HG03097 (cell line): ENCODE measurements at regions not wholly inside any gene's neighbourhood (a gene's known extent, or its start where the extent isn't known, plus 50 kb on each side); places are given as distances from the start of the nearest gene placed in this dataset.

Experiments
- ATAC-seq: cut with Tn5 transposase; IDR thresholded peaks from one replicate; pipeline ENCODE4 v1.9.1; 2021; ENCODE audit not compliant: unreplicated experiment, low FRiP score

GRCh38 chr20:24761220-24762065 is 187.6 kb upstream of the CST7 start:
- no peak for ATAC-seq

- ATAC-seq = no peak
Measured at GRCh38 chr20:24762371-24762770, 186.7 kb upstream of the CST7 start.

DNA sequence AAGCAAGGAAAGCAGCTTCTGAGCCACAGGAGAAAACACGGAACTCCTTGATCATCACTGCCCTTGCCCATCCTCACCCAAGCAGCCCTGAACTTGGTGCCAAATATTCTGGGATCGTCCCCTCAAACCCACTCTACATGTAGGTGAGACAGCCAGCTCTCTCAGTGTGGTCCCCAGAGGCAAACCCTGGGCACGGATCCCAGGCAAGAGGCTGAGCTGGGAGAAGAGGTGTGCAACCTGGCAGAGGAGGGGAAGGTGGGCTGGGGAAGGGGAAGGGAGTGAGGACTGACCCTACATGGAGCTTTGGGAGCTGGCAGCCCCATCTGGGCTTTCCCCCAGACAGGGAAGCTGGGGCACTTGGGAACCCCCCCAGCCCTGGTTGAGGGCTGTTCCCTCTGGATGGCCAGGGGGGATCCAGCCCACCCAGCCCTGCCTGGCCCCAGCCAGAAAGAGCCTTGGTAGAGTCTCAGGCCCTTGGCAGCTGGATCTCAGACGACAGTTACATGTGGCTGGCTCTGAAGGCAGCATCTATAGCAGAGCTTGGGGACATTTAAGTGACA is 186.2 kb upstream of the CST7 start:
- no peak for ATAC-seq

- ATAC-seq = no peak
Measured at GRCh38 chr20:24763386-24764026, 185.6 kb upstream of the CST7 start.

DNA sequence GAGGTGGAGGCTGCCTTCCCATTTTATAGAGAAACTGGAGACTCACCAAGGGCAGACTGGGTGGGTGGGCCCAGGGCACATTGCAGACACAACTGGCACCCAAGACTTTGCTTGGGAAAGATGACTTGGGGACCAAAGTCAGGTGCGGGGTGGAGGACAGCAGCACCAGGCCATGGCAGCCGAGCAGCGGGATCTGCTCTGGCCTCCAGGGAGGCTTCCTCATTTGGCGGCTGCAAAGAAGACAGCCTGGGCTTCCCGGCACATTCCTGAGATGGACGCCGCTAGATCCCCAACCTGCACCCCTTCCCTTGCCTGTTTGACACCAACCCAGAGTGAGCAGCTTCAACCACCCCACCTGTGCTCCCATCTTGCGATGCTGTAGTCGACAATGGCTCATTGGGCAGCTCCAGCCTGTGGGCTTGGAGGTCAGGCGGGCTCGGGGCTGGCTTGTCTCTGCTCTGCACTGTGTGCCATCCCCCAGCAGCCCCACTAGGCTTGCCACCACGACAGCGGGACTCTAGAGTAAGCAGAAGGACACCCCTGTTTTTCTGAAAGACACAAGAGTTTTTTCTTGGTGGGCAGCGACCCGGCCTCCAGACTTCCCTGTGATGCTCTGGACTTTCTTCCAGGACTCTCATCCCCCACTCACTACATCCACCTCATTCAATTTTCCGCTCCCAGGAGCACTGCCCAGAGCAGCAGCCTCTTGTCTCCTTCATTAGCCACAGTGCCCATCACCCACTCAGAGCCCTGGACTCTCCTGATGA is 184.9 kb upstream of the CST7 start:
- ATAC-seq = no peak

GRCh38 chr20:24764794-24765202 is 184.3 kb upstream of the CST7 start:
- ATAC-seq = no peak

DNA sequence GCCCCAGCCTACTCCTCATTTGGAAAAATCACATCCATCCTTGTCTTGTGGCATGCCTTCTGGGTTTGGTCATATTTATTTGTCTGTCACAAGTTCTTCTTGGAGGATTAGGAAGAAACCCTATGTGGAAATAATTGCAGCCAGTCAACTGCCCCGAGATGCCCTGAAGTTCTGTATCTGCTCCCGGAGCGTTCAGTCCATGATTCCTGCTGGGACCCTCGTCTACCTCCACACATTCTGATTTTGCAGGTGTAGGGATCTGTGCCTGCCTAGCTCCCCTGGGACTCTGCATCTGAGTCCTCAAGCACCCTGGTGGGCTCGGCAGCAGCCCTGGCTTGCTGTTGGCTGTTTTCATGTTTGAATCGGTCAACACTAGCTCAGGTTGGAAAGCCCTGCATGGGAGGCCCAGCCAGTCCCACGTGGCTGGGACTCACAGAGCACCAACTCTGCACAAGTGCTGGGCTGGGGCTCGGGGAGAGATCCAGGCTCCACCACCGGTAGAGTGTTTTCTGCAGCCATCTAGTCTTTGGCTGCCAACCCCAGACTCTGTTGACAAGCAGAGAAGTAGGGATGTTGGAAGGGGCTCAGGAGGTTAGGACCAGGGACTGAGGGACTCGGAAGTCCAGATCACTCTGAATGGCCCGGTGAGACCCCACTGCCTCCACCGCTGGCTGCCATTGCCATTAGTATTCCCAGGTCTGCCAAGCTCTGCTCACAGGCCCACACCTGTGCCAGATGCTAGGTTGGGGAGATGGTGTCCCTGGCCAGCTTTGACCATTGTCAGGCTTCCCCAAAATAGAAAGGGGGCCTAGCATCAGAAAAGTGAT is 183.5 kb upstream of the CST7 start:
- ATAC-seq = no peak

DNA sequence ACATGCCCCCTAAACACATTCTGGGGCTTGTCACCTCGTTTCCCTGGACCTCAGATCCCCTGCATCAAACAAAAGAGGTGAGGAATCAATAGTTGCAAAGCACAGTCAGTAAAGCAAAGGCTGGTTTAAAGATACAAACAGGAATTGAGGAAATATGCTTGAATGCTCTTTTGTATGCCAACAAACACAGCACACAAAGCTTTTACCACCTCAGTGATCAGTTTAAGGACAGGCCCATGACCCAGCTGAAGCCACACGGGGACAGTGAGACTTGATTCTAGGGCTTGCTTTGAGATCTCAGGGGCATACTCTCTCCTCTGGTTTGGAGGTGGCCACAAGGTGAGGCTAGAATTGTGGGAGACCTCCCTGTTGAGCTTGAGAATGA is 182.9 kb upstream of the CST7 start:
- no peak for ATAC-seq

GRCh38 chr20:24766826-24767622 is 182.0 kb upstream of the CST7 start:
- ATAC-seq = no peak

DNA sequence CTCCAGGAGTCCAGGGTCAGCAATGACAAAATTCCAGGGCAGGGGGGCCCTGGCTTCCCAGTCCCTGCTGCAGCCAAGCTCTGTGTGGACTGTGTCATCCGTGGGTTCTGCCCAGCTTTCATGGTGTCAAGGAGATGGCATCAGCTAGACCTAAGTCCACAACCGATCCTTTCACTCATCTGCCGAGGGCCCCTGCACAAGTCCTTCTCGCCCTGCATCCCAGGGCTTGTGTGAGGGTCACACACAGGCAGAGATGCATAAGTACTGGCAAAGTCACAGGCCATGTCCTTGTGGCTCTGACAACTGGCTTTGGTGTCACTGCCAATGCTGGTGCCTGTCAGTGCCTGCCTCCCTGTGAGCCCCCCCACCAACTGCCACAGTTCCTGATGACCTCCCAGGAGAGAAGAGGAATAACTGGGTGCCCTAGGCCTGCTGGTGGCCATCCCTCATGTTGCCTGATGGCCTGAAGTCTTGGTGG is 181.4 kb upstream of the CST7 start:
- ATAC-seq = no peak

- no peak for ATAC-seq
Measured at GRCh38 chr20:24768201-24768636, 180.8 kb upstream of the CST7 start.

GRCh38 chr20:24768713-24769601 is 180.1 kb upstream of the CST7 start:
- no peak for ATAC-seq

- no peak for ATAC-seq
Measured at GRCh38 chr20:24769878-24770627, 179.0 kb upstream of the CST7 start.

DNA sequence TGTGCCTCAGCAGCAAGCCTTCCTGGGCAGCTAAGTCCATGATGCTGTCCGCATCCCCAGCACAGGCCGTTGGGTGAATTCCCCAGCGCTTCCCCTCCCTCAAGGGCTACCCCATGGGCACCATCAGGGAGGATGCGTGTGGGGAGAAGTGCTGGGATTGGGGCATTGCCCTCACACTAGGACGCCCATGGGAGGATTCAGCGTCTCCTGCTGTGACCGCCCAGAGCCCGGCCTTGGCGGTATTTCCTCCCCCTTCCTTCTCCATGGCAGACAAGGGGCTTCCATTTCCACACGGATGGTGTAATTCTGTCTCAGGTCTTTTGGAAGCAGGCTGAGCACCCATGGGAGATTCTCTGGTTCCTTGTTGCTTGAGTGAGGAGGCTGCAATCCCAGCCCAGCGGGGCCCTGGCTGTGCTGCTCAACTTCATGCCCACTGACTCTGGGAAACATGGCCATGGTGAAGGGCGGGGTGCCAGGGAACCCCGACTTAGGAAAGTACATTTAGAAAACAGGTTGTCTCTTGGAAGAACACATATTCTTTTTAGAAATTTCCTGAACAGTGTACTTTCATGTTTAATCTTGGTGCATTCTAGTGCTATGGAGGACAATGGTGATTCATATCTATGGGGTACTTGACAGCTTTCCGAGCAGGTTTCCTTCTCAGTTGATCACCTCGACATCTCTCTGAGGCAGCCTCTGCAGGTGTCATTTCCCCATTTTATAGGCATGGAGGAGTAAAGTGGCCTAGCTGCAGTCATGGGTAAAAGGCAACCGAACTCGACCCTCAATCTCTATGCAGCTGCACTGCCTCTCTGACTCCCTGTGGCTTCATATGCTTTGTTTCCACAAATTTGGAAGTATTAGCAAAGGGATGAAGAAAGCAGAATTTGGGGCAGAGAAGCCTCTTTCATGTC is 178.2 kb upstream of the CST7 start:
- no peak for ATAC-seq

GRCh38 chr20:24771542-24772061 is 177.5 kb upstream of the CST7 start:
- no peak for ATAC-seq

DNA sequence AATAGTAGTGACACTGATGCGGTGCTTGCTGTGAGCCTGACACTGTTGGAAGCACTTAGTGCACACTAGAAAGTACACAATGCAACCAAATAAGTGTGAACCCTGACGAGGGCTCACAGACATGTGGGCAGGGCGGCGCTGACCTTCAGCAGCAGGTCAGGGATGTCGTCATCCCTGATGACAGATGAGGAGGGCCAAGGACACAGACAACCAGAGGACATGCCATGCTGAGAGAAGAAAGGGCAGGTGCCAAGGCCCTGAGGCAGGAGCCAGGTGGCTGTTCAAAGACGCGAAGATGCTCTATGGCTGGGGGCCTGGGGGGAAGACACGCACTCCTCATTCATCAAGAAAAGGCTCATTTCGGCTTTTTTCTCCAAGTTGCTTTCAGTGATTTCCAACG is 176.4 kb upstream of the CST7 start:
- ATAC-seq = no peak
